ENCODE measurements at regions not wholly inside any gene's neighbourhood (a gene's known extent, or its start where the extent isn't known, plus 50 kb on each side); places are given as distances from the start of the nearest gene placed in this dataset.
A peak's percentile ranks its signal among the peaks of the same experiment; 100 is the strongest.

- Histone ChIP-seq H3K4me3 (no peak overlapping the region), H3K27me3 (peaks cover 4% of the 10 kb centered on the region), H3K4me1 (ENCODE audit: low read depth) (peaks cover 18% of the 10 kb centered on the region), H3K9me3 (ENCODE audit: low read depth) (no peaks in the 10 kb centered on the region), H3K36me3 (no peaks in the 10 kb centered on the region), H3K27ac (no peak overlapping the region)
- no peak for TF ChIP-seq CTCF (IDR thresholded peaks at IDR 0.05; ENCODE audit: low read depth, low read length)
- peak in 1 of 2 donors; percentile 91 for DNase-seq (ENCODE audit: low read depth in 1 of 2, low spot score in 1 of 2)
These were observed 224.8 kb upstream of the MARCKS start for GRCh38 chr6:113632220-113632864.

GRCh38 chr6:113633638-113634037, 223.5 kb upstream of the MARCKS start:
- no peak for DNase-seq (ENCODE audit: low read depth in 1 of 2, low spot score in 1 of 2)
- TF ChIP-seq CTCF (IDR thresholded peaks at IDR 0.05; ENCODE audit: low read depth, low read length): no peak
- H3K9me3 ChIP-seq (ENCODE audit: low read depth): no peaks in the 10 kb centered on the region
- peaks cover 25% of the 10 kb centered on the region for H3K4me1 ChIP-seq (ENCODE audit: low read depth)
- no peaks in the 10 kb centered on the region for H3K36me3 ChIP-seq
- H3K4me3 ChIP-seq: no peak overlapping the region
- H3K27me3 ChIP-seq: no peaks in the 10 kb centered on the region
- no peak overlapping the region for H3K27ac ChIP-seq

GRCh38 chr6:113634352-113635163, 222.6 kb upstream of the MARCKS start:
- H3K4me1 ChIP-seq (ENCODE audit: low read depth): peaks cover 24% of the 10 kb centered on the region
- no peak for TF ChIP-seq CTCF (IDR thresholded peaks at IDR 0.05; ENCODE audit: low read depth, low read length)
- H3K9me3 ChIP-seq (ENCODE audit: low read depth): no peaks in the 10 kb centered on the region
- DNase-seq (ENCODE audit: low read depth in 1 of 2, low spot score in 1 of 2): peak in 1 of 2 donors; percentile 71
- no peaks in the 10 kb centered on the region for H3K36me3 ChIP-seq
- H3K27me3 ChIP-seq: no peaks in the 10 kb centered on the region
- H3K4me3 ChIP-seq: no peak overlapping the region
- H3K27ac ChIP-seq: no peak overlapping the region

GRCh38 chr6:113635222-113635986, 221.7 kb upstream of the MARCKS start:
- DNase-seq (ENCODE audit: low read depth in 1 of 2, low spot score in 1 of 2): no peak
- Histone ChIP-seq H3K4me1 (ENCODE audit: low read depth) (peaks cover 18% of the 10 kb centered on the region), H3K27ac (no peak overlapping the region), H3K4me3 (no peak overlapping the region), H3K27me3 (no peaks in the 10 kb centered on the region), H3K36me3 (no peaks in the 10 kb centered on the region), H3K9me3 (ENCODE audit: low read depth) (no peaks in the 10 kb centered on the region)
- no peak for TF ChIP-seq CTCF (IDR thresholded peaks at IDR 0.05; ENCODE audit: low read depth, low read length)

- Histone ChIP-seq H3K36me3 (no peaks in the 10 kb centered on the region), H3K27me3 (no peaks in the 10 kb centered on the region), H3K4me3 (no peak overlapping the region), H3K4me1 (ENCODE audit: low read depth) (peaks cover 12% of the 10 kb centered on the region), H3K9me3 (ENCODE audit: low read depth) (no peaks in the 10 kb centered on the region), H3K27ac (no peak overlapping the region)
- TF ChIP-seq CTCF (IDR thresholded peaks at IDR 0.05; ENCODE audit: low read depth, low read length): no peak
- DNase-seq (ENCODE audit: low read depth in 1 of 2, low spot score in 1 of 2): peak in 1 of 2 donors; percentile 31
These were observed 220.8 kb upstream of the MARCKS start for GRCh38 chr6:113636357-113636824.
